SK-MEL-5 (cell line): ENCODE measurements at regions not wholly inside any gene's neighbourhood (a gene's known extent, or its start where the extent isn't known, plus 50 kb on each side); places are given as distances from the start of the nearest gene placed in this dataset.
A peak's percentile ranks its signal among the peaks of the same experiment; 100 is the strongest.
"Not testable (repeated sequence)": the region's sequence is repeated elsewhere in the genome, so short reads cannot be mapped to it uniquely, and the experiment has no call there.

ENCODE experiments used
- DNase-seq: peaks from one replicate; pipeline ENCODE4 v3.0.0-alpha.2; 2016; ENCODE audit warnings: low read depth, low spot score
- in situ Hi-C: cut with HindIII; loops from 2 replicates; pipeline ENCODE4 v1.10.0; 2016; ENCODE audit warnings: low sequenced_read_pairs, high pct_unique_total_duplicates, low pct_unique_long_range_greater_than_20kb

DNA sequence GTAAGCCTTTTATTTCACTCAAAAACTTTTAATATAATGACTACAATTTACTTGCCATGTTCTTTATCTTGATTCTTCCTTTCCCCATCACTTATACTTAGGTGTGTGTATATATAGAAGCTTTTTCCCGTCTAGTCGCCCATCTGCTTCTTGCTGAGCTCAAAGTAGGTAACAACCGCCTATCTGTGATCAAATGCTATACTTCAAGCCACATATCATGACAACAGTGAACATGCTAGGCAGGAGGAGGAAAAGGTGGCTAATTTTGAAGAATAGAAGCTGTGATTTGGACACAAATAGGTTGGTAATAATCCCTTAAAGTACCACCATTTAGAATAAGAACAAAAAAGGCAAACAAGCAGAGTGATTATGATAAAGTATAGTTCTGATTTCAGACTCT is 367.3 kb upstream of the CHRM2 start:
- in situ Hi-C loops: no loop called here
- no peak for DNase-seq

DNA sequence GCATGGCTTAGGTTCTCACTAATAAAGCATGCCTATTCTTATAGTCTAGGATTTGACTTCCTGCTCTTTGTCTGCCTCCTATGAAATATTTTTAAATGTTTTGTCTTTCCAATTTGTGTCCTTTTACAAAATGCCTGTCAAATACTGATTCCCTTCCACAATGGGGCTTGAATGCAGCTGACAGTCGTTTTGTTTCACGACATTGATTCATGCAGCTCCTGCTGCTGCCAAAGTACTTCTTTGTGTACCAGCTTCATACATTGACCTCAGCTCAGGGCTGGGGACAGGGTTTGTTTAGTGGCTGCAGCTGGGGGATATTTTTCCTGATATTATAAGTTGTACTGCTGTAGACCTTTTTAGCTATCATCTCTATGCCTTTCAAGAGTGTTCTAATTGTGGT is 371.9 kb upstream of the CHRM2 start:
- DNase-seq: no peak

DNA sequence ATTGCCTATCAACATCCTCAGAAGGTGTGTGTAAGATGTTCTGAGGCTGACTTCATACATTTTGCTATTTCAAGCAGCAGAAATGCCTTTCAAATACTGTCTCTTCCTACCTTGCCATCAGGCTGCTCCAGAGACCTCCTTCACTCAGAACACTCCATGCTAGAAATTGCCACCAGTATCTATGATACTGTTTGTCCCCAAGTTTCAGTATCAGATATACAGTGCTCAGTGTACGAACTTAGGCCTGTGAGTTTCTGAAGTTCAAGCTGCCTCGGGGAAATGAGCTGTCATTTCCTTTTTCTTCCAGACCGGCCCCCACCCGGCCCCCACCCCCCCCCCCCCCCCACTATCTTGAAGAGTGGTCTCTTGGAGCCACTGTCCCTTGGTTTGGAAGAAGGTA is 373.4 kb upstream of the CHRM2 start:
- no peak for DNase-seq
- in situ Hi-C loops: no loop called here

More for the DNA sequence above, 371.9 kb upstream of the CHRM2 start:
- in situ Hi-C loops: no loop called here

DNA sequence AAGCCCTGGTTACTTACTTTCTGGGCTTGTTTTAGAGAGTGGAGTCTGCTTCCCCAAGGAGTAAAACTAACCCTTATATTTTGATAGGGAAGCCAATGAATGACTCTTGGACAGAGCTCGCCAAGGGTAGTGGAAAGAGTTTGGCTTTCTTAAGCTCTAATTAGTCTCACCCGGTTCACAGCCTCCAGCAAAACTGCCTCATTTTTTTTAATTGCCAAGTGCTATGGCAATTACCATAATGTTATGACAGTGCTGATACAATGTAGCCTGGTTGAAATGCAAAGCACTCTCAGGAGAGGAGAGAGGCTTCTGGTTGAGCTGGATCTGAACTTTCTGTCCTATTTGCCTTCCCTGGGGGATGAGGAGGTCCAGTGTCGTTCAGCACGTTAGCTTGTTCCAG is 376.1 kb upstream of the CHRM2 start:
- in situ Hi-C loops: no loop called here
- no peak for DNase-seq

DNA sequence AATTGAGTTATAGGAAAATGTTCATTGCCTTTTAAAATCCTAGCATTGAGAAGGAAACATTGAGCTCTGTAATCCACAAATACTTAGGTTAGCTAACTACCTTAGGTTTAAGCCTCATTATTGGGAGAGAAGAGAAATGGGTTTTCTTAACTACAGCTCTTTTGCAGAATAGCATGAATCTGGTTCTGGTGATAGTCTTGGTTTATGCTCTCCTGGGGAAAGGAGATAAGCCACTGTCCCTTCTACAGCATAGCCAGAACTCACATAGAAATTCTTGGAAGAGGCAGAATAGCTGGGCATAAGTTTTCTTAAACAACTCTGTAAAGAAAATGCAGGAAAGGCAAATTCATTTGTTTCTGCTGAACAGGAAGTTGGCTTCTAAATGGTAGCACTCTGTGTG is 378.6 kb upstream of the CHRM2 start:
- no peak for DNase-seq
- in situ Hi-C loops: no loop called here

DNA sequence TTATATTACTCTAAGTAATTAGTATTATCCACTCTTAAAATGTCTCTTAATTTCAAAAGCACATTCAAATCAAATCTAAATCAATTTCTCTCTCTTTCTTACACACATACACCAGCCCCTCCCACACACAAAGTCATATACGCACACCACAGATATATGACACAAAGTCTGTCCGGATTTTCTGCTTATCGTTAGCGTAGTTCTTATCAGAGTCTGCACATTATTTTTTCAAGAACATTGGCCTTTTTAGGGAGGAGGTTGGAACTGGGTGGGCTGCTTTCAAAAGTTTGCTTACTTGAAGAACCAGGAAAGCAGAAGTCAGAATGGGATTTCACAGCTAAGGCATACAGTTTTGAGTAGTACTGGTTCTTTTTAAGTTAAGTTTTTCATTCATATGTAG is 387.6 kb upstream of the CHRM2 start:
- in situ Hi-C loops: no loop called here
- no peak for DNase-seq

DNA sequence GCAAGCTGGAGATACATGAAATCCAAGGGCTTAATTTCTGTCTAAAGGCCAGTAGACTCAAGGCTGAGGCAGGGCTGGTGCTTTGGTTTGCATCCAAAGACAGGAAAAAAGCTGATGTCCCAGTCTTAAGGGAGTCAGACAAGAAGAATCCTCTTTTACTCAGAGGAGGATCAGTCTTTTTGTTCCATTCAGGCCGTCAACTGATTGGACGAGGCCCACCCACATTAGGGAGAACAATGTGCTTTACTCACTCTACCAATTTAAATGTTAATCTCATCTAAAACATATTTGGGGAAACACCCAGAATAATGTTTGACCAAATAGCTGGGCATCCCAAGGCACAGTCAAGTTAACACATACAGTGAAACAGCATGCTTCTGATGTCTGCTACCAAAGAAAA is 388.5 kb upstream of the CHRM2 start:
- no peak for DNase-seq
- in situ Hi-C loops: no loop called here

DNA sequence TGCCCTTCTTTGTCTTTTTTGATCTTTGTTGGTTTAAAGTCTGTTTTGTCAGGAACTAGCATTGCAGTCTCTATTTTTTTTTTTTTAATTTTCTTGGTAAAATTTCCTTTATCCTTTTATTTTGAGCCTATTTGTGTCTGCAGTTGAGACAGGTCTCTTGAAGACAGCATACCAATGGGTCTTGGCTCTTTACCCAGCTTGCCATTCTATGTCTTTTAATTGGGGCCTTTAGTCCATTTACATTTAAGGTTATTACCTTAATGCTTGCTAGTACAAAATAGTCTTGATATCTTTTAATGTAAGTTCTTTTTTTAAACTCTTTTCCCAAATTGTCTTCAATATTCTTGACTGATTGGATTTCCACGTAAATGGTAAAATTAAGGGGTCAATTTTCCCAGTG is 398.3 kb upstream of the CHRM2 start:
- in situ Hi-C loops: no loop called here
- no peak for DNase-seq

DNA sequence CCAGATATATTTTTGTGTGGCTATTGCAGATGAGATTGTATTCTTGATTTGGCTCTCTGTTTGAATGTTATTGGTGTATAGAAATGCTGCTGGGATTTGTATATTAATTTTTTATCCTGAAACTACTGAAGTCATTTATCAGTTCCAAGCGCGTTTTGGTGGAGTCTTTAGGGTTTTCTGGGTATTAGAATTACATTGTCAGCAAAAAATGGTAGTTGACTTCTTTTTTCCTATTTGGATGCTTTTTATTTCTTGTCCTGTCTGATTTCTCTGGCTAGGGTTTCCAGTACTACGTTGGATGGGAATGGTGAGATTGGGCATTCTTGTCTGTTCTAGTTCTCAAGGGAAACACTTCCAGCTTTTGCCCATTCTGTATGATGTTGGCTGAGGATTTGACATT is 415.5 kb upstream of the CHRM2 start:
- no peak for DNase-seq
- in situ Hi-C loops: no loop called here

DNA sequence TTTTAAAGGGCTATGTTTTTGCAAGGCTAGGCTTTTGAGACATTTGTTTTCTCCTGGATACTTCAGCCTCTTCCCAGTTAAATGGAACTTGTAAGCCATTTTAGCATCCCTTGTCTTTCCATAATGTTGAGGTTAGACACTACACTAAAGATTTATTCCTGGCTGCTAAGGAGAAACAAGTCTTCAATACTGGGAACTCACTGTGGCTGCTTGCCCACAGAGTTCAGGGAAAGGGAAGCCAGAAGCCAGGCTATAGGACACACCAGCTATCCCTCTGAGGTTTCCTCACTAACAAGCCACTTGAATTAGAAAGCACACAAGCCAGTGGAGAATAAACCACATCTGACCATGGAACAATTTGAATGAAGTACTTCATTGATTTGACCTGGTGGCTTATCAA is 421.7 kb upstream of the CHRM2 start:
- in situ Hi-C loops: no loop called here
- DNase-seq: no peak

DNA sequence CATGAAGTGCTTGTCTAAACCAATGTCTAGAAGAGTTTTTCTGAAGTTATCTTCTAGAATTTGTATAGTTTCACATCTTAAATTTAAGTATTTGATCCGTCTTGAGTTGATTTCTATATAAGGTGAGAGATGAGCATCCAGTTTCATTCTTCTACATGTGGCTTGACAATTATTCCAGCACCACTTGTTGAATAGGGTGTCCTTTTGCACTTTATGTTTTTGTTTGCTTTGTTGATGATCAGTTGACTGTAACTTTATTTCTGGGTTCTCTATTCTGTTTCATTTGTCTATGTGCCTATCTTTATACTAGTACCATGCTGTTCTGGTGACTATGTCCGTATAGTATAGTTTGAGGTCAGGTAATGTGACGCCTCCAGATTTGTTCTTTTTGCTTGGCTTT is 426.6 kb upstream of the CHRM2 start:
- DNase-seq: no peak
- in situ Hi-C loops: no loop called here

DNA sequence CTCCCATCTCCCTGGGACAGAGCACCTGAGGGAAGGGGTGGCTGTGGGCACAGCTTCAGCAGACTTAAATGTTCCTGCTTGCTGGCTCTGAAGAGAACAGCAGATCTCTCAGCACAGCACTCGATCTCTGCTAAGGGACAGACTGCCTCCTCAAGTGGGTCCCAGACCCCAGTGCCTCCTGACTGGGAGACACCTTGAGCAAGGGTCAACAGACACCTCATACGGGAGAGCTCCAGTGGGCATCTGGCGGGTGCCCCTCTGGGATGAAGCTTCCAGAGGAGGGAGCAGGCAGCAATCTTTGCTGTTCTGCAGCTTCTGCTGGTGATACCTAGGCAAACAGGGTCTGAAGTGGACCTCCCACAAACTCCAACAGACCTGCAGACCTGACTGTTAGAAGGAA is 436.7 kb upstream of the CHRM2 start:
- in situ Hi-C loops, DNase-seq: not testable (repeated sequence)

DNA sequence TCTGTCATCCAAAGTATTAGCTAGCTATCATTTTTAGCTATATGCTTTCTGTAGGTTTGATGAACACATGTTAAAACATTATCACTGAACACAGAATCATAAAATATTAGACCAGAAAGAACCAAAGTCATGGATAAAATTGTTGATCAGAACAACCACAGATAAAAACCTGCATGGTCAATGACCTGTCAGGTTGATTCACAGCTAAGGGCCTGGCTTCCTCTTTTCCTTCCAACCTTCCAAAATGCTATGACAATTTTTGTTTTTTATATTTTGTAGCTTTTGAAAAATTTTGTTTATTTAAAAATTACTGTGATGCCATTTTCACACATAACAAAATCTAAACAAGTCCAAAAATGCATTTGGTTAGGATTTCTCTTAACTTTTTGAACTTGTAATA is 444.4 kb upstream of the CHRM2 start:
- in situ Hi-C loops: no loop called here

DNA sequence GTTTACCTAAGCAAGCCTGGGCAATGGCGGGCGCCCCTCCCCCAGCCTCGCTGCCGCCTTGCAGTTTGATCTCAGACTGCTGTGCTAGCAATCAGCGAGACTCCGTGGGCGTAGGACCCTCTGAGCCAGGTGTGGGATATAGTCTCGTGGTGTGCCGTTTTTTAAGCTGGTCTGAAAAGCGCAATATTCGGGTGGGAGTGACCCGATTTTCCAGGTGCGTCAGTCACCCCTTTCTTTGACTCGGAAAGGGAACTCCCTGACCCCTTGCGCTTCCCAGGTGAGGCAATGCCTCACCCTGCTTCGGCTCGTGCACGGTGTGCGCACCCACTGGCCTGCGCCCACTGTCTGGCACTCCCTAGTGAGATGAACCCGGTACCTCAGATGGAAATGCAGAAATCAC is 442.6 kb upstream of the MTPN start:
- in situ Hi-C loops, DNase-seq: not testable (repeated sequence)

More for the DNA sequence above, 444.4 kb upstream of the CHRM2 start:
- no peak for DNase-seq

DNA sequence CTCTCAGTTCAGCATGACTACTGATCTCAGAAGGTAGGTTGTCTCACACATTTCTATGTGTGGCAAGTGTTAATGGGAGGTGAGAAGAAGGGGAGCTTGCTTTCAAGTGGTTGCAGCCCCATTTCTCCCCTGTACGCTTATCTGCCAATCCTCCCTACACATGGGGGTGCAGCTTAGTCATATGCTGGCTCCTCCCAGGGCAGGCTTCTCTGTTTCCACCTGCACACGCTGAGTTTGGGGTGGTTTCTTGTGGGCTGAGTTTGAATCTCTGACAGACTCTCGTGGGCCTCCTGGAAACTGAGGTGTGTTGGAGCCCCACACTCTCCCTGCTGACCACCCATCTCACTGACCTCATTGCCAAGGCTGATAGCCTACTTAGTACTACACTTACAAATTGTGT is 435.8 kb upstream of the MTPN start:
- in situ Hi-C loops: no loop called here
- no peak for DNase-seq

DNA sequence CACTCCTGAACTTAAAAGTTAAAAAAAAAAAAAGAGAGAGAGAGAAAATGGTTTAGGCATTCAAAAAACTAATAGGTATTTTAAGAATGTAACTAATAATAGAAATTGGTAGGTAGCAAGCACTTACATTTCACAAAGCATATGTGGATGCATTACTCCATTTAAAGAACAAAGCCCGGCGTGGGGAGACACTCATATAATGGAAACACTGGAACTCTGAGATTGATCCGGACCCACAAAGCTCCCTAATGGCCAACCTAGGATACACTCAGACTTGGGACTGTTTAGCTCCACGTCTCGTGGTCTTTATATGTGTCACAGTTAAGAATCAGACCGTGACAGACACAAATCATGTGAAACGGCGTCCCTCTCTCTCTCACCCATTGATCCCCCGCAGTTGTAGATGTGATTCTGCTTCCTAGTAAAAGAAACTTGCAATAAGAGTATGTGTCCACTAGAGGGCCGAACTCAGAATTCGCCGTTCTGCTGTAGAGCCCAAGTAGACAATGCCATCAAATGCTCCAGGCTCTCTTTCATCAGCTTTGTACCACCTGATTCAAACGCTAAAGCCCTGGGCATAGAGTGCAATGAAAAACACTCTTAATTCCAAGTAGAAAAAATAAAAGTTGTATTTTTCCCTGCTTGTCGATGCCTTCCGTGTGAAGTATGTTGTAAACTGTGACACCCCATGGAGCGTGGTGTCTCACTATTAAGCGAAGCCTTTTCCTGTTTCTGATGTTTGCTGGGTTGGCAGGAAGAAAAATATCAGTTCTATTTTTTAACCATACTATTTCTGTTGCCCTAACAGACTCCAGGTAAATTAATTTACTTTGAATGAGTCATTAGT is 429.0 kb upstream of the MTPN start:
- in situ Hi-C loops: no loop called here
- DNase-seq: peak; percentile 85

DNA sequence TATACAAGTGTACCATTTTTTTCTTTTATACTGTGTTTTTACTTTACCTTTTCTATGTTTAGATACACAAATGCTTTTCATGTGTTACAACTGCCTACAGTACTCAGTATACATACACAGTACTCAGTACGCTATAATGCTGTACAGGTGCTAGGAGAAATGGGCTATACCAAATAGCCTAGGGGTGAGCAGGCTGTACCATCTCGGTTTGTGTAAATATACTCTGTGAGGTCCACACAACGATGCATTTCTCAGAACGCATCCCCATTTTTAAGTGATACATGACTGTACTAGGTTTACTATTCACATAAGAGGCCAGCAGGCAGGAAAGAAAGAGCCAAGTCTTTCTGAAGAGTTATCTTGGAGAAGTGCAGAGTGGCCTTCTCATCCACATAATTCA is 426.4 kb upstream of the MTPN start:
- DNase-seq: no peak
- in situ Hi-C loops: no loop called here

DNA sequence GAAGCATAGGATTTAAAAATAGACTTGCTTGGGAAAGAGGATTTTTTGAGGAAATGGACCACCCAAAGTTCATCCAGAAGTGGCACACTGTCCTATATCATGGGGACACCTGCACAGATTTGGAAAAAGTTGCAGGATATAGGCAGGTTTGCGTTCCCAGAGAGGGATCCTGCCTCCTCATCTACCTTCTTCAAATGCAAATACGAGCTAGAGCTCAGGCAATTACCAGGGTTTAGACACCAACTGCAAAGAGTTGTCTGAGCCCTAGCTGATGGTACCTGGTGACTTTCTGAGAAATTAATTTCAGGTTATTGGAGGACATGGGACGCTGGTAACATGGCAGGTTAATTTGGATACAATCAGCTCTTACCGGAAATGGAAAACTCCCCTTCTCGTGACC is 423.7 kb upstream of the MTPN start:
- no peak for DNase-seq
- in situ Hi-C loops: no loop called here

DNA sequence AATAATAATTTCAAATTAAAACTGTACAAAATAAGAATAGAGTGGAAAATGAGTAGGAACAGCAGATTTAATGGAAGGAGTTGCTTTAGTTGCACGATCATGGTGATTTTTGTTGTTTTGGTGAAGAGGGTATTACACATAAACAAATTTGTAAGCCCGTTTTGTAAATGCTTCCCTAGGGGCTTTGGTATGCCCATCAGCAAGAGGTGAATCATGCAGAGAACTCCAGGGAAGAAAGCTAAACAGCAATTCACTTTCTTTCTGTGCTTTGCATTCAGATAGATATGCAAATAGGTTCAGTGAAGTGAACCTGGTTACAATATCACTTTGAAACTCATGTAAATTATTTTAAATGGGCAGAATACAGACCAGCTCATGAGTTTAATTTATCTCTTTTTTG is 422.2 kb upstream of the MTPN start:
- in situ Hi-C loops: no loop called here
- peak; percentile 14 for DNase-seq

DNA sequence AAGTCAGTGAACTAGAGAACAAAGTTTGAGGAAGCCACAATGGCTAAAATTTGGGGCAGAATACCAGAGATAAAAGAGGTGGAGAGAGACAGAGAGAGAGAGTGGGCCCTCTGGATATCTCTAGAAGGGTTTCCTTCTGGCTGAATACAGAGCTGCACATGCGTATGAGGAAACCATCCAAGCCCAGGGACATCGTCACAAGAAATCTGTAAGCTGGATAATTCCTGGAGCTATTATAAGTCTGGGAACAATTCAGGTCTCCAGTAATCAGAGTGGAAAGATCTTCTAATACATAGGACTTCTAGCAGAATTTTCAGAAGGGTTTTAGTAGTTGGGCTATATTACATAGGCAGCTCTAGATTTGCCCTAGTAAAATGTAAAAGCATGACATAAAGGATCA is 415.7 kb upstream of the MTPN start:
- in situ Hi-C loops: no loop called here
- DNase-seq: no peak
